GM12878 (cell line): ENCODE measurements at regions not wholly inside any gene's neighbourhood (a gene's known extent, or its start where the extent isn't known, plus 50 kb on each side); places are given as distances from the start of the nearest gene placed in this dataset.

ENCODE experiments used
- ATAC-seq: fragments of 200-7000 bp; cut with Tn5 transposase; 3 replicates; pipeline ENCODE4 v1.9.1; 2020; ENCODE audit warnings: mild to moderate bottlenecking, moderate library complexity
- BruUV-seq: library from RNA; stranded (reverse); fragments of 400-500 nt; replicated peaks from 2 replicates; lab custom pipeline; 2021; lab: Mats Ljungman, UMichigan
- CTCF ChIA-PET: fragments of 300-600 bp; sonication (Branson Sonifier 250); formaldehyde crosslinking; extraction: SDS; loops from one replicate; lab custom pipeline; 2021; ENCODE audit warnings: inconsistent platforms; lab: Yijun Ruan, JAX
- POLR2A ChIA-PET: fragments of 350-600 bp; formaldehyde crosslinking; extraction: SDS; loops from one replicate; lab custom pipeline; 2021; ENCODE audit warnings: inconsistent platforms; lab: Charles Lee
- RAD21 ChIA-PET: fragments of 300-600 bp; sonication (Branson Sonifier 250); formaldehyde crosslinking; loops from one replicate; lab custom pipeline; 2023; ENCODE audit warnings: antibody characterized with exemption; ENCODE audit not compliant: unreplicated experiment; lab: Charles Lee
- SMC1A ChIA-PET: fragments of 300-600 bp; sonication (Branson Sonifier 250); formaldehyde crosslinking; loops from one replicate; lab custom pipeline; 2023; ENCODE audit not compliant: unreplicated experiment, uncharacterized antibody; lab: Charles Lee
- DNase-seq: peaks from one replicate; pipeline ENCODE4 v3.0.0-alpha.2; 2011; ENCODE audit warnings: low read depth, low spot score
- FAIRE-seq: peaks from 3 replicates; lab custom pipeline; 2011; peaks lifted over from hg19 to GRCh38; lab: Jason Lieb, UNC
- H2AFZ ChIP-seq: 2 replicates; pipeline ENCODE4 v1.6.0; 2011; ENCODE audit warnings: low read depth, low read length, control low read depth; ENCODE audit not compliant: control insufficient read depth
- H3K27ac ChIP-seq: 2 replicates; pipeline ENCODE4 v1.5.1; 2011; ENCODE audit warnings: control low read depth; ENCODE audit not compliant: control insufficient read depth, insufficient read depth
- H3K27me3 ChIP-seq, 2 experiments: replicated peaks in 1 of 2; 2 replicates each; pipeline versions ENCODE4 v1.6.0 to v1.6.1; 2011; ENCODE audit warnings: low read length in 1 of 2; ENCODE audit not compliant: control insufficient read depth in 2 of 2, insufficient read depth in 2 of 2
- H3K36me3 ChIP-seq, 2 experiments: 2 replicates each; pipeline ENCODE4 v1.5.1; 2011; ENCODE audit warnings: low read length in 1 of 2; ENCODE audit not compliant: control insufficient read depth in 2 of 2, insufficient read depth in 2 of 2
- H3K4me1 ChIP-seq: 2 replicates; pipeline ENCODE4 v1.6.1; 2011; ENCODE audit warnings: mild to moderate bottlenecking, low read length, moderate library complexity, mixed read lengths; ENCODE audit not compliant: control insufficient read depth, insufficient read depth
- H3K4me2 ChIP-seq: 2 replicates; pipeline ENCODE4 v1.6.0; 2011; ENCODE audit warnings: control low read depth; ENCODE audit not compliant: control insufficient read depth, insufficient read depth
- H3K4me3 ChIP-seq: fragments of 200-600 bp; sonication (generic); 2 replicates; pipeline ENCODE4 v1.5.1; 2016
- H3K79me2 ChIP-seq: 2 replicates; pipeline ENCODE4 v1.6.0; 2011; ENCODE audit warnings: low read length; ENCODE audit not compliant: control insufficient read depth, insufficient read depth
- H3K9ac ChIP-seq: 2 replicates; pipeline ENCODE4 v1.8.0; 2011; ENCODE audit warnings: low read length, control low read depth, mixed read lengths; ENCODE audit not compliant: control insufficient read depth, insufficient read depth
- H3K9me3 ChIP-seq: replicated peaks from 3 replicates; pipeline ENCODE4 v1.5.1; 2011; ENCODE audit warnings: mild to moderate bottlenecking, low read length; ENCODE audit not compliant: control insufficient read depth, insufficient read depth
- H4K20me1 ChIP-seq: 2 replicates; pipeline ENCODE4 v1.6.0; 2011; ENCODE audit not compliant: control insufficient read depth, insufficient read depth
- BMI1 ChIP-seq: fragments of 450-650 bp; IDR thresholded peaks from 2 replicates; pipeline ENCODE4 v1.6.1; 2016; ENCODE audit warnings: mild to moderate bottlenecking, moderate library complexity, borderline replicate concordance
- CBFB ChIP-seq: IDR thresholded peaks from 2 replicates; pipeline ENCODE4 v1.6.1; 2016; ENCODE audit warnings: antibody characterized with exemption, low read depth
- CEBPB ChIP-seq, 2 experiments: fragments of 150-350 bp in 1 of 2; IDR thresholded peaks; 2 replicates each; pipeline ENCODE4 v1.6.1; 2012 to 2014; ENCODE audit warnings: low read depth in 2 of 2, low read length in 2 of 2, borderline replicate concordance in 1 of 2, inconsistent platforms in 1 of 2
- NFXL1 ChIP-seq: fragments of 450-650 bp; IDR thresholded peaks from 2 replicates; pipeline ENCODE4 v1.6.1; 2017; ENCODE audit warnings: antibody characterized with exemption, mild to moderate bottlenecking, borderline replicate concordance
- RAD21 ChIP-seq: IDR thresholded peaks from 2 replicates; pipeline ENCODE4 v1.6.1; 2011; ENCODE audit warnings: mild to moderate bottlenecking, low read depth, low read length, moderate library complexity; ENCODE audit not compliant: insufficient read depth
- SIN3A ChIP-seq: IDR thresholded peaks from 2 replicates; pipeline ENCODE4 v1.6.1; 2012; ENCODE audit warnings: low read depth, low read length, improper control_type of control experiment
- SREBF1 ChIP-seq: IDR thresholded peaks from 2 replicates; pipeline ENCODE4 v1.6.1; 2012; ENCODE audit warnings: mild to moderate bottlenecking, low read length
- ZNF207 ChIP-seq: fragments of 450-650 bp; IDR thresholded peaks from 2 replicates; pipeline ENCODE4 v1.6.1; 2014; ENCODE audit warnings: antibody characterized with exemption, mild to moderate bottlenecking, borderline replicate concordance
- WGBS: methylation state at CpG from one replicate; pipeline ENCODE4 v1.1.6; 2016; ENCODE audit warnings: low lambda C conversion rate; ENCODE audit not compliant: insufficient replicate concordance, insufficient coverage; ENCODE audit errors: missing lambda C conversion rate; 5-methylcytosine and 5-hydroxymethylcytosine counted together
- in situ Hi-C: fragments of 300-500 bp; cut with MboI; formaldehyde crosslinking; loops from 9 replicates; pipeline ENCODE4 v1.14.3; 2018; ENCODE audit warnings: mixed read lengths
- intact Hi-C: fragments of 100-400 bp; cut with micrococcal nuclease; formaldehyde crosslinking; loops from one replicate; pipeline ENCODE4 v1.14.2; 2022; ENCODE audit not compliant: unreplicated experiment
- TF ChIP-seq, protein P1 (sequence below): fragments of 450-650 bp; IDR thresholded peaks from 2 replicates; pipeline ENCODE4 v1.6.1; 2016; ENCODE audit warnings: mild to moderate bottlenecking
- TF ChIP-seq, protein P2 (sequence below): fragments of 450-650 bp; conservative IDR thresholded peaks from 2 replicates; pipeline ENCODE4 v1.6.1; 2017; ENCODE audit warnings: mild to moderate bottlenecking, moderate library complexity
- TF ChIP-seq, protein P3 (sequence below): fragments of 450-650 bp; IDR thresholded peaks from 2 replicates; pipeline ENCODE4 v1.6.1; 2017; ENCODE audit warnings: low read depth, mild to moderate bottlenecking, moderate library complexity

DNA sequence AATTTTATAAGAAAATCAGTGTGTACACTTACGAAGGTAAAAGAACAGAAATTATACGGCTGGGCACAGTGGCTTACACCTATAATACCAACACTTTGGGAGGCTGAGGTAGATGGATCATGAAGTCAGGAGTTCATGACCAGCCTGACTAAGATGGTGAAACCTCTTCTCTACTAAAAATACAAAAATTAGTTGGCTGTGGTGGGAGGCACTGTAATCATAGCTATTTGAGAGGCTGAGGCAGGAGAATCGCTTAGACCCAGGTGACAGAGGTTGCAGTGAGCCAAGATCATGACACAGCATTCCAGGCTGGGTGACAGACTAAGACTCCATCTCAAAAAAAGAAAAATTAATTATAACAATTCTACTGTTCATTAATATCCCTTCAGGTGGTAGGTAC, 151.9 kb downstream of the ZNF737 start:
- Histone ChIP-seq H3K36me3 (no peaks in the 10 kb centered on the region), H3K4me1 (no peaks in the 10 kb centered on the region), H3K9me3 (no peaks in the 10 kb centered on the region; the same call in 2 of the 3 replicates), H3K27me3 (no peaks in the 10 kb centered on the region), H3K4me3 (no peak overlapping the region), H3K4me2 (no peak overlapping the region), H3K9ac (no peak overlapping the region), H2AFZ (no peak overlapping the region), H4K20me1 (no peaks in the 10 kb centered on the region), H3K27ac (no peak overlapping the region), H3K79me2 (no peaks in the 10 kb centered on the region)
- DNase-seq (no peak), FAIRE-seq (no peak), ATAC-seq (no peak)
- intact Hi-C loops: no loop called here
- in situ Hi-C loops: loop anchor here (5.0 to 25.0 kb wide), 2 partner anchors 124 to 876 kb away; partner anchors contain the start of genes CILP2 and YJEFN3
- ChIA-PET SMC1A (no interaction called here), RAD21 (interaction anchor here (1.2 kb wide), 1 partner anchor 46 kb away, joined by 3 read pairs; no protein-coding TSS in a partner anchor), CTCF (no interaction called here), POLR2A (no interaction called here)
- no peak for TF ChIP-seq CEBPB (IDR thresholded peaks at IDR 0.05; ENCODE audit: borderline replicate concordance in 1 of 2, low read depth in 2 of 2, low read length in 2 of 2)
- TF ChIP-seq ZNF207: no peak
- TF ChIP-seq, protein P1, sequence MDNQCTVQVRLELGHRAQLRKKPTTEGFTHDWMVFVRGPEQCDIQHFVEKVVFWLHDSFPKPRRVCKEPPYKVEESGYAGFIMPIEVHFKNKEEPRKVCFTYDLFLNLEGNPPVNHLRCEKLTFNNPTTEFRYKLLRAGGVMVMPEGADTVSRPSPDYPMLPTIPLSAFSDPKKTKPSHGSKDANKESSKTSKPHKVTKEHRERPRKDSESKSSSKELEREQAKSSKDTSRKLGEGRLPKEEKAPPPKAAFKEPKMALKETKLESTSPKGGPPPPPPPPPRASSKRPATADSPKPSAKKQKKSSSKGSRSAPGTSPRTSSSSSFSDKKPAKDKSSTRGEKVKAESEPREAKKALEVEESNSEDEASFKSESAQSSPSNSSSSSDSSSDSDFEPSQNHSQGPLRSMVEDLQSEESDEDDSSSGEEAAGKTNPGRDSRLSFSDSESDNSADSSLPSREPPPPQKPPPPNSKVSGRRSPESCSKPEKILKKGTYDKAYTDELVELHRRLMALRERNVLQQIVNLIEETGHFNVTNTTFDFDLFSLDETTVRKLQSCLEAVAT: no peak
- no peak for TF ChIP-seq RAD21
- no peak for TF ChIP-seq SREBF1
- TF ChIP-seq, protein P2, sequence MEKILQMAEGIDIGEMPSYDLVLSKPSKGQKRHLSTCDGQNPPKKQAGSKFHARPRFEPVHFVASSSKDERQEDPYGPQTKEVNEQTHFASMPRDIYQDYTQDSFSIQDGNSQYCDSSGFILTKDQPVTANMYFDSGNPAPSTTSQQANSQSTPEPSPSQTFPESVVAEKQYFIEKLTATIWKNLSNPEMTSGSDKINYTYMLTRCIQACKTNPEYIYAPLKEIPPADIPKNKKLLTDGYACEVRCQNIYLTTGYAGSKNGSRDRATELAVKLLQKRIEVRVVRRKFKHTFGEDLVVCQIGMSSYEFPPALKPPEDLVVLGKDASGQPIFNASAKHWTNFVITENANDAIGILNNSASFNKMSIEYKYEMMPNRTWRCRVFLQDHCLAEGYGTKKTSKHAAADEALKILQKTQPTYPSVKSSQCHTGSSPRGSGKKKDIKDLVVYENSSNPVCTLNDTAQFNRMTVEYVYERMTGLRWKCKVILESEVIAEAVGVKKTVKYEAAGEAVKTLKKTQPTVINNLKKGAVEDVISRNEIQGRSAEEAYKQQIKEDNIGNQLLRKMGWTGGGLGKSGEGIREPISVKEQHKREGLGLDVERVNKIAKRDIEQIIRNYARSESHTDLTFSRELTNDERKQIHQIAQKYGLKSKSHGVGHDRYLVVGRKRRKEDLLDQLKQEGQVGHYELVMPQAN: no peak
- no peak for TF ChIP-seq SIN3A
- TF ChIP-seq, protein P3, sequence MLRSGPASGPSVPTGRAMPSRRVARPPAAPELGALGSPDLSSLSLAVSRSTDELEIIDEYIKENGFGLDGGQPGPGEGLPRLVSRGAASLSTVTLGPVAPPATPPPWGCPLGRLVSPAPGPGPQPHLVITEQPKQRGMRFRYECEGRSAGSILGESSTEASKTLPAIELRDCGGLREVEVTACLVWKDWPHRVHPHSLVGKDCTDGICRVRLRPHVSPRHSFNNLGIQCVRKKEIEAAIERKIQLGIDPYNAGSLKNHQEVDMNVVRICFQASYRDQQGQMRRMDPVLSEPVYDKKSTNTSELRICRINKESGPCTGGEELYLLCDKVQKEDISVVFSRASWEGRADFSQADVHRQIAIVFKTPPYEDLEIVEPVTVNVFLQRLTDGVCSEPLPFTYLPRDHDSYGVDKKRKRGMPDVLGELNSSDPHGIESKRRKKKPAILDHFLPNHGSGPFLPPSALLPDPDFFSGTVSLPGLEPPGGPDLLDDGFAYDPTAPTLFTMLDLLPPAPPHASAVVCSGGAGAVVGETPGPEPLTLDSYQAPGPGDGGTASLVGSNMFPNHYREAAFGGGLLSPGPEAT: no peak
- no peak for TF ChIP-seq CBFB
- no peak for TF ChIP-seq BMI1
- no peak for TF ChIP-seq NFXL1
- no TSS peak for BruUV-seq
- WGBS: 98% methylated on average over 3 of the region's 3 CpGs
